ENCODE measurements at regions not wholly inside any gene's neighbourhood (a gene's known extent, or its start where the extent isn't known, plus 50 kb on each side); places are given as distances from the start of the nearest gene placed in this dataset.

GRCh38 chr2:208686665-208687064 lies 280.1 kb downstream of the PTH2R start:
- TF ChIP-seq POLR2A (IDR thresholded peaks at IDR 0.05): no peak
- no peak for TF ChIP-seq CTCF (IDR thresholded peaks at IDR 0.05)

Measured in esophagus squamous epithelium (tissue), 4 donors.